Esophagus muscularis mucosa (tissue), 4 donors: ENCODE measurements at regions not wholly inside any gene's neighbourhood (a gene's known extent, or its start where the extent isn't known, plus 50 kb on each side); places are given as distances from the start of the nearest gene placed in this dataset.

ENCODE experiments used
- DNase-seq: peaks from one replicate; pipeline ENCODE4 v3.0.0-alpha.2; 2017; ENCODE audit errors: extremely low spot score
- H3K27ac ChIP-seq, 4 donors: fragments of 200-600 bp; sonication (generic); replicated peaks in 1 of 4; 1 replicate in 3 of 4; 2 replicates in 1 of 4; pipeline ENCODE4 v1.5.1; 2016 to 2019; ENCODE audit warnings: mild to moderate bottlenecking in 1 of 4
- H3K27me3 ChIP-seq, 4 donors: fragments of 200-600 bp; sonication (generic); one replicate each; pipeline versions ENCODE4 v1.5.1 to v1.6.0; 2016 to 2019
- H3K36me3 ChIP-seq, 4 donors: fragments of 200-600 bp; sonication (generic); one replicate each; pipeline ENCODE4 v1.5.1; 2016 to 2019
- H3K4me1 ChIP-seq, 4 donors: fragments of 200-600 bp; sonication (generic); one replicate each; pipeline ENCODE4 v1.5.1; 2016 to 2019
- H3K4me3 ChIP-seq, 4 donors: fragments of 200-600 bp; sonication (generic); 1 replicate in 2 of 4; 2 replicates in 2 of 4; pipeline ENCODE4 v1.5.1; 2016 to 2019; ENCODE audit warnings: mild to moderate bottlenecking in 4 of 4, moderate library complexity in 1 of 4
- H3K9me3 ChIP-seq, 4 donors: fragments of 200-600 bp; sonication (generic); 1 replicate in 3 of 4; 2 replicates in 1 of 4; pipeline ENCODE4 v1.5.1; 2016 to 2019
- EP300 ChIP-seq: sonication (generic); formaldehyde crosslinking; IDR thresholded peaks from one replicate; pipeline ENCODE4 v1.6.1; 2017; ENCODE audit warnings: antibody characterized with exemption
- POLR2A ChIP-seq: fragments of 450-650 bp; IDR thresholded peaks from one replicate; pipeline ENCODE4 v1.6.1; 2017; ENCODE audit warnings: antibody characterized with exemption, moderate library complexity, mild to moderate bottlenecking, low read depth
- POLR2AphosphoS5 ChIP-seq, 2 donors: sonication (generic); formaldehyde crosslinking; IDR thresholded peaks; one replicate each; pipeline ENCODE4 v1.6.1; 2017; ENCODE audit warnings: antibody characterized with exemption in 2 of 2
- WGBS: methylation state at CpG from one replicate; pipeline ENCODE4 v1.1.5; 2018; 5-methylcytosine and 5-hydroxymethylcytosine counted together
- intact Hi-C: fragments of 100-400 bp; cut with DNase I; formaldehyde crosslinking; loops from one replicate; pipeline ENCODE4 v1.15.1; 2023
- TF ChIP-seq, protein P1 (sequence below), 3 experiments: fragments of 200-600 bp in 2 of 3; fragments of 450-650 bp in 1 of 3; sonication (generic) in 2 of 3; IDR thresholded peaks; one replicate each; pipeline ENCODE4 v1.5.1; 2017 to 2019; ENCODE audit warnings: antibody characterized with exemption in 3 of 3, mild to moderate bottlenecking in 2 of 3, moderate library complexity in 1 of 3

DNA sequence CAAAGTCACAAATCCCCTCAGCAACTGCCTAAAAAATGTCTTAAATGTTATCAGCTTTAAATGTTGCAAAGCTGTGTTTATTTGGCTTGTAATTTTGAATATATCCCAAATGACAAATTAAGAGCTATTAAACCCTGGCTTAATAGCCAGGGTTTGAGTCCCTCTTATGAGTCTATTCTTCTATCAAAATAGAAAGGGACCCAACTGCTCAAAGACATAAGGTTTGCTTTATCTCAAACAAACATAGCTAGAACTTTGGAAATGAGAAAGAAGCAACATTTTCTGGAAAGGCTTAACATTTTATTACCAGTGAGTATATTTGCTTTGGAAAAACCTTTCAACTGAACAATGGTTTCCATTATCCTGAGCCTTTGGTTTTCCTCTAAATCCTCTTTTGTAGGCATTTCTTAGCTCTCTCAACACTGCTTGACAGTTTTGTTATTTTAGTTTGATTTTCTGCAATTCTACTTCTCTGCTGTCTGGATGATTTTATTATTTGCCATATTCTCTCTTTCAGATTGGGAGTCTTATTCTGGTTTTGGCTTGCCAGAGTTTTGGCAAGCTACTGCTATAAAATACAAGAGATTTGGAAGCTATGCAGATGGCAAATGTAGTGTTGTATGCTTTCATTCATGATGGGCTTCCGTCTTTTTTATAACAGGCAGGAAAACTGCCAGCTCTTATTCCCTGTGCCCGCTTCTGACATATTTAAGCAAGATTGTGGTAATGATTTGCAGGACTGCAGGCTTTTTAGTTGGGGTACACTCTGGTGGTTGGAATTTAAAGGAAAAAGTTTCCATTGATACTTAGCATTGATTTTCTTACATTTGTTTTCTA is 734.9 kb downstream of the DTWD2 start:
- no peaks in the 10 kb centered on the region for H3K36me3 ChIP-seq
- intact Hi-C loops = no loop called here
- H3K27me3 ChIP-seq = no peaks in the 10 kb centered on the region
- DNase-seq = no peak
- TF ChIP-seq POLR2A = no peak
- no peak for TF ChIP-seq EP300
- TF ChIP-seq, protein P1, sequence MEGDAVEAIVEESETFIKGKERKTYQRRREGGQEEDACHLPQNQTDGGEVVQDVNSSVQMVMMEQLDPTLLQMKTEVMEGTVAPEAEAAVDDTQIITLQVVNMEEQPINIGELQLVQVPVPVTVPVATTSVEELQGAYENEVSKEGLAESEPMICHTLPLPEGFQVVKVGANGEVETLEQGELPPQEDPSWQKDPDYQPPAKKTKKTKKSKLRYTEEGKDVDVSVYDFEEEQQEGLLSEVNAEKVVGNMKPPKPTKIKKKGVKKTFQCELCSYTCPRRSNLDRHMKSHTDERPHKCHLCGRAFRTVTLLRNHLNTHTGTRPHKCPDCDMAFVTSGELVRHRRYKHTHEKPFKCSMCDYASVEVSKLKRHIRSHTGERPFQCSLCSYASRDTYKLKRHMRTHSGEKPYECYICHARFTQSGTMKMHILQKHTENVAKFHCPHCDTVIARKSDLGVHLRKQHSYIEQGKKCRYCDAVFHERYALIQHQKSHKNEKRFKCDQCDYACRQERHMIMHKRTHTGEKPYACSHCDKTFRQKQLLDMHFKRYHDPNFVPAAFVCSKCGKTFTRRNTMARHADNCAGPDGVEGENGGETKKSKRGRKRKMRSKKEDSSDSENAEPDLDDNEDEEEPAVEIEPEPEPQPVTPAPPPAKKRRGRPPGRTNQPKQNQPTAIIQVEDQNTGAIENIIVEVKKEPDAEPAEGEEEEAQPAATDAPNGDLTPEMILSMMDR (IDR thresholded peaks at IDR 0.05) = no peak
- TF ChIP-seq POLR2AphosphoS5 (IDR thresholded peaks at IDR 0.05) = no peak
- H3K4me3 ChIP-seq = no peak overlapping the region
- 69% methylated on average over 2 of the region's 2 CpGs for WGBS
- H3K9me3 ChIP-seq = peaks cover 0 to 26% (median 20%) of the 10 kb centered on the region in 4 donors
- no peaks in the 10 kb centered on the region for H3K4me1 ChIP-seq
- H3K27ac ChIP-seq = no peak overlapping the region

DNA sequence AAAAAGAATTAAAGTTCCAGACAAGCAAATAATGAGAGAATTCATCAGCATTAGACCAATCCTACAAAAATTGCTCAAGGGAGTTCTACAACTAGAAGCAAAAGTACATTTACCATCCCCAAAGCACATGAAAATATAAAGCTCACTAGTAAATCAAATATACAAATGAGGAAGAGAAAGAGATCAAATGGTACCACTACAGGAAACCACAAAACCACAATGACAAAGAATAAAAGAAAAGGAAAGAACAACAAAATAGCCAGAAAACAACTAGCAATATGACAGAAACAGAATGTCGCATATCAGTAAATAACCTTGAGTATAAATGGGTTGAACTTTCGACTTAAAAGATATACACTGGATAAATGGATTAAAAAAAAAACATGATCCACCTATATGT is 739.0 kb downstream of the DTWD2 start:
- Histone ChIP-seq H3K4me1 (no peaks in the 10 kb centered on the region), H3K27me3 (no peaks in the 10 kb centered on the region), H3K36me3 (no peaks in the 10 kb centered on the region), H3K27ac (no peak overlapping the region), H3K9me3 (peaks cover 0 to 28% (median 21%) of the 10 kb centered on the region in 4 donors), H3K4me3 (no peak overlapping the region)
- intact Hi-C loops = no loop called here
- WGBS = 93% methylated on average over 2 of the region's 2 CpGs
- no peak for TF ChIP-seq POLR2AphosphoS5 (IDR thresholded peaks at IDR 0.05)
- TF ChIP-seq, protein P1 (IDR thresholded peaks at IDR 0.05) = no peak
- TF ChIP-seq POLR2A = no peak
- TF ChIP-seq EP300 = no peak
- DNase-seq = no peak

DNA sequence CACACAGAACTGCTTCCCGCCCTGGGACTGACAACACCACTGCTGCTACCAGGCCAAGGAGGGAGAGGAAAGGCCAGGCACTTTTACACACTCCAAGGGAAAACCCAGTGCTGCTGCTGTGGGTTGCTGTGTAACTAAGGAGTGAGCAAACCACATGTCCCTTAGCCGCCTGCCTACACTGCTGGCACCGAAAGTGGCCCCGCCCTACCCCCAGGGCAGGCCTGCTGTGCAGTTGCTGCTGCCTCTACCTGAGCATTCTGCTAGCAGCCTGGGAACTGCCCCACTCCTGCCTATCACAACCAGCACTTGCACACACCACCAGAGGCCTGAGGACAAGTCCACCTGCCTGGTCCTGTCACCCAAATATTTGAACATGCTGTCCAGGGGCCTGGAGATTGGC is 740.9 kb downstream of the DTWD2 start:
- 98% methylated on average over 4 of the region's 4 CpGs for WGBS
- intact Hi-C loops = no loop called here
- H3K27me3 ChIP-seq = no peaks in the 10 kb centered on the region

DNA sequence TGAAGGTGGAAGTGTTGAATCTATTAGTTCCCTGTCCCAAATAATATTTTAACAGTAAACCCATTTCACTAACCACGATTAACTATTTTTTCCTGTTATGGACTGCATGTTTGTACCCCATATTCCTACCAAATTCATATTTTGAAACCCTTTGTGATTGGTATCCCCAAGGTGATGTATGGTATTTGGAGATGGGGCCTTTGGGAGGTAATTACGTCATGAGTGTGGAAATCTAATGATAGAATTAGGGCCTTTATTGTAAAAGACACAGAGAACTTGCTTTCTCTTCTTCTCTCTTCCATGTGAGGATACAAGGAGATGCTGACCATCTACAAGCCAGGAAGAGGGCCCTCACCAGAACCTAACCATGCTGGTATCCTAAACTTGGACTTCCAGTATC is 744.7 kb downstream of the DTWD2 start:
- DNase-seq = no peak
- H3K36me3 ChIP-seq = no peaks in the 10 kb centered on the region
- no peak overlapping the region for H3K4me3 ChIP-seq
- H3K27me3 ChIP-seq = no peaks in the 10 kb centered on the region
- TF ChIP-seq, protein P1 (IDR thresholded peaks at IDR 0.05) = no peak
- TF ChIP-seq POLR2AphosphoS5 (IDR thresholded peaks at IDR 0.05) (no peak), POLR2A (no peak)
- no peaks in the 10 kb centered on the region for H3K4me1 ChIP-seq
- H3K27ac ChIP-seq = no peak overlapping the region
- 83% methylated on average over 2 of the region's 2 CpGs for WGBS
- H3K9me3 ChIP-seq = peaks cover 0 to 4% (median under 1%) of the 10 kb centered on the region in 4 donors
- intact Hi-C loops = no loop called here

More for the DNA sequence above, 740.9 kb downstream of the DTWD2 start:
- no peaks in the 10 kb centered on the region for H3K36me3 ChIP-seq
- no peak overlapping the region for H3K4me3 ChIP-seq
- TF ChIP-seq POLR2AphosphoS5 (IDR thresholded peaks at IDR 0.05) = no peak
- TF ChIP-seq, protein P1 (IDR thresholded peaks at IDR 0.05) = no peak
- TF ChIP-seq POLR2A = no peak
- no peak for TF ChIP-seq EP300
- H3K4me1 ChIP-seq = no peaks in the 10 kb centered on the region
- H3K9me3 ChIP-seq = peaks cover 0 to 28% (median 21%) of the 10 kb centered on the region in 4 donors
- H3K27ac ChIP-seq = no peak overlapping the region
- DNase-seq = no peak
